GM18511 (cell line): ENCODE measurements at regions not wholly inside any gene's neighbourhood (a gene's known extent, or its start where the extent isn't known, plus 50 kb on each side); places are given as distances from the start of the nearest gene placed in this dataset.
"Not testable (repeated sequence)": the region's sequence is repeated elsewhere in the genome, so short reads cannot be mapped to it uniquely, and the experiment has no call there.

Source experiments
- ATAC-seq: cut with Tn5 transposase; IDR thresholded peaks from one replicate; pipeline ENCODE4 v1.9.1; 2021; ENCODE audit warnings: mild to moderate bottlenecking, moderate library complexity; ENCODE audit not compliant: unreplicated experiment

DNA sequence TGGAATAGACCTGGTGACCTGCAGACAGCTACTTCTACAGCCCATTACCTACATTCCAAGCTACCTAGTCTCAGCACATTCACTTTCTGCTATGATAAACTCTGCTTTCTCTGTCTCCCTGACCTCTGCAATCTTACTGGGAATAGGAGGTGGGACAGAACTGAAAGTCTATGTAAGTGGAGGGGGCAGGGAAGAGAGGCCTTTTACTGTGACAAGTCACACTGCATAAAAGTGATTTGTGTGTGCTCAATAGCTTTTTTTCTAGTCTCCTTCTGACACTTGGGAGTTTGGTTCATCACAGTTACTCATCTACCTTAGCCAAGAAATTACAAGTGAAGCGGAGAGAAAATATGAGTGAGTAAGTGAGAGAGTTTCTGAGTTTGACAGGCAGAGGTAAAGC is 322.4 kb downstream of the OLFM4 start:
- ATAC-seq, result no peak

DNA sequence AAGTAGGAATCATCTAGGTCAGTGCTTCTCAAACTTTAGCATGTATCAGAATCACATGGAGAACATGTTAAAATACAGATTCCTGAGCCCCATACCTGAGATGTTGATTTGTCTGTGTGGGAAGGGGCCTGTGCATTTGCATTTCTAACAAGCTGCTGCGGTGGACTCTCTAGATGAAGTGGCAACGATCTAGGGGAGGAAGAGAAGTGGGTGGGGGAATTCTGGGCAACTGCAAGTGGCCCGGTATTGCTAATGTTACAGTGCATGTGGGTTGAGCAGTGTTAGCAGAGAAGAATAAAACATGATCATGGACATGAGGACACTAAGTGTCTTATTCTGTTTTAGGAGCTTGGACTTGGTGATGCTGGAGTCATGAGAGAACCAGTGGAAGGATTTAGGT is 329.0 kb downstream of the OLFM4 start:
- ATAC-seq, result no peak

DNA sequence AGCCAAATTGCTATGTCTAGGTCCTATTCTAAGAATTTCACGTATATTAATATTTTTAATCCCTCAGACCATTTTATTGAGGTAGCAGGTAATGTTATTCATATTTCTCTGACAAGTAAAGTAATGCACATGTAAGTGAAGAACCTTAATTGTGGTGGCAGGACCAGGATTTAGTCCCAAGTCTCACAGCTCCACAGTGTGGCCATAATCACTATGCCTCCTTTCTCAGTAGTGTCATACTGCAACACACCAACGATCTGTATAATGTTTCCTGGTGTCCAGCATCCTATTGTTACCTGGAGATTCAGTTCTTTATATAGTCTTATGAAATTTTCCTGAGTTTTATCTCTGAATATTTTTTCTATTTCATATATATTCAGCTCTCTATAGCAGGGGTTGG is 340.3 kb downstream of the OLFM4 start:
- ATAC-seq, result no peak

DNA sequence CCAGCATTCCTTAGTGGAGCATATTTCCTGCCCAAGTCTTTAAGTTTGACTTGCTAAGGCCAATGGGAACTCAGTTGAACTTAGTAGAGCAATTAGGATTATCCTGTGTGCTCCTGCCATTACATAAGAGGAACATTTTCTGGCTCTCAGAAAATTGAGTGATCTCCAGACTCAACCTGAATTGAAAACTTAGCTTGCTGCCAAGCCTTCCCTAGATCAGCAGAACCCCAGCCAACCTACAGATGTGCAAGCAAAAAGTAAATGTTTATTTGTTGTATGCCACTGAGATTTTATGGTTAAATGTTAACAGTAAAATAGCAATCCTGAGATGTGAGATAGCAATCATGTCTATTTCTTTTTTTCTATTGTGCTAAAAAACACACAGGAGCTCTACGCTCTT is 350.9 kb downstream of the OLFM4 start:
- ATAC-seq, result no peak

DNA sequence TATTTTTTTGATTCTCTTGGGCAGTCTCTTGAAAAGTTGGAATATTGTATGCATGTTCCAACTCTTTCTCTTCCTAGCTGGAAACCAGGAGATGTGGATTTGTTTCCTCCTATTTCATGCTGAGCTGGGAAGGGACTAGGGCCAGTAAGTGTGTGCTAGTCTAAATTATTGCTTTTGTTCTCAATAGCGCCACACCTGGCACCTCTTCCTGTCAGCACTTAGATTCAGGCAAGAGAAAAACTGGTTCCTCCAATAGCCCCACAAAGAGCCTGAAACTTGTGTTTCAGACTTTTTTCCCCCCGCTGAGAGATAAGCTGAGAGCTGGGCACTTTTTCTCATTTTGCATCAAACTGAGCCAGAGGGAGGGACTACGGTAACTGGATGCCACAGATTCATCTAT is 353.4 kb downstream of the OLFM4 start:
- no peak for ATAC-seq

DNA sequence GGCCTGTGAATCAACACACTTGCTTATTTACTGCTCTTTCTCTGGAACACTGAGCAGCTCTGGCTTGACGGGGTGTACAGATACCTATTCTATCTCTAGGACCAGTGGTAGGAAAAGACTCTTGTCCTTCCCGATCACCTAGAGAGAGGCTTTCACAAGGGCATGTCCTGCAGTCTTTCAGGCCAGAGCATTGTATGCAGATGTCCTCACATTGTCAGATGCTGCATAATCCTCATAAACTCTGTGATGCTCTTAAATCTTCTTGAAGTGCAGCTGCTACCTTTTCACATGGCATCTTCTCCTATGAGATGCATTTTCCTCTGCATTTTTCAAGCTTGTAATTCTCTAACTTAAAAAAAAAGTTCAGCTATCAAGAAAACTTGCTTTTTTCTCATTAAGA is 369.4 kb downstream of the OLFM4 start:
- no peak for ATAC-seq

DNA sequence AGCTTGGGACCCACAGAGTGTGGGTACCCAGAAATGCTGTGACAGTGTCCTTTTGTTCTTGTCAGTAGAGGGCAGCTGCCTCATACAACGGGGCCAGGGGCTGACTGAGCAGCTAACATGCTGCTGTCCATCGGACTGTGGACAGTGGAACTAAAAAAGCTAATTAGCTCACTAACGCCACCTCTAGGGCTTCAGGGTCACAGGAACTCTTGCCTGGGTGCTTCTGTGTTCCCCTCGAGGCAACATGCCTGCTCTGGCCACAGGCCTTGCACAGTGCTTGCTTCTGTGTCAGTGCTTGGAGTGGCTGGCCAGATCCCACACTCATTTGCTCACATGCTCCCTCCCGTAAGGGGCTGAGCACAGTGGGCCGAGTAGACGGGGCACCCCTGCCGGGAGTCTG is 377.0 kb downstream of the OLFM4 start:
- no peak for ATAC-seq

DNA sequence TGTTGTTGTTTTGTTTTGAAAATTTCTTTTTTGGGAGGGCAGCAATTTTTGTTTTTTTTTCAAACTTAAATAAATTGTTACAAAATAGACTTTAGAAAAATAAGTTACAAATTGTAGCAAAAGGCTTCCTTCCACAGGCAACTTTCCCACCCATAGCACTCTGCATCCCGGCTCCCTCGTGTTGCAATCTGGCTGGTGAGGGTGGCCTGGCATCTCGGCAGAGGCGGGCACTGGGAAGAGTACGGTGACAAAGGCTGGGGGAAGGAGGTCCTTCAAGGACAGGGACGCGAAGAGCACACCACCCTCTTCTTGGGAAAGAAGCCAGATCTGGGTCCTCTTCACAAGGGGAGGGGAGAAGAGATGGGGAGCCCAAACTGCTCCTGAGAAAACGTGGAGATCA is 379.7 kb downstream of the OLFM4 start:
- no peak for ATAC-seq

DNA sequence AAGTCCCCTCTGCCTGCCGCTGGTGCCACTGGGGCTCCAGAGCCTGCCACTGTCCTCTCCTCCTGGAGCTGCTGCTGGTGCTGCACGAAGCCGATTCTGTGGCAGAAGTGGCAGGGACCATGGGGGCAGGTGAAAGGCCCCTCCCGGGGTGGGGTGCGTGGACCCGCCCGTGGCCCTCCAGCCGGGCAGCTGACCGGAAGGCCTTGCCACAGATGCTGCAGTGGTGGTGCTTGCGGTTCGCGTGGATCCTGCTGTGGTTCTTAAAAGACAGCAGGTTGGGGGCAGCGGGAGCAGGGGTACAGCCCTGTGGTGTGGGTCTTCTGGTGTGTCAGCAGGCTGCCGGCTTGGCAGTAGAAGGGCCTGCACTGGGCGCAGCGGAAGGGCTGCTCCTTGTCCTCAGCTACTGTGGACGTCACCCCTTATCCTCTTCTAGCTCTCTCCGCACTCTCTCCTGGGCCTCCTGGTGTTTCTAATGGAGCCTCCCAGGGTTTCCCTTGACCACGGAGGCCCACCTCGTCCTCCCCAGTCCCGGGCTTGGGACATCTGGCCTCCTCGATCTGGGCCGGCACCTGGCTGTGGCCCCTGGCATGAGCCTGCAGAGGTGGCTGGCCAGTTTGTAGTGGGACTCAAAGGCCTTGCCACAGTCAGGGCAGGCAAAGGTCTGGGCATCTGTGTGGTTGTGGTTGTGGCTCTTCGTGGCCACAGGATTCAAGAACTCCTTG is 380.4 kb downstream of the OLFM4 start:
- ATAC-seq, result no peak

DNA sequence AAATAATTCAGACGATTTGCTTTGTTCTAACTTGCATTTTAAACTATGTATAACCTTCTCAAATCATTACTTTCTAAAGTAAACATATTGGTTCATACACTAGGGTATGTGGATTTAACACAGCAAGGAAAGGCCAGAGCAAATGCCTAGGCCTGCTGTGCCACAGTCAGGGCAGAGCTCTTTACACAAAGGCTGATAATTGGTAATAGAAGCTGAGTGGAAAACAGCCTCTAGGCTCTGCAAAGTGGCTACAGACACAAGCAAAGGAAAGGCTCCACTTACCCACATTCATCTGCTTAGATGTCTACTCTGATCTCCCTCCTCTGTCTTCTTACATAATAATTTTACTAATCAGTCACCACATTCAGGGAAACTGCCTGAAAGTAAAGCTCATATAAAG is 382.9 kb downstream of the OLFM4 start:
- ATAC-seq, result no peak

DNA sequence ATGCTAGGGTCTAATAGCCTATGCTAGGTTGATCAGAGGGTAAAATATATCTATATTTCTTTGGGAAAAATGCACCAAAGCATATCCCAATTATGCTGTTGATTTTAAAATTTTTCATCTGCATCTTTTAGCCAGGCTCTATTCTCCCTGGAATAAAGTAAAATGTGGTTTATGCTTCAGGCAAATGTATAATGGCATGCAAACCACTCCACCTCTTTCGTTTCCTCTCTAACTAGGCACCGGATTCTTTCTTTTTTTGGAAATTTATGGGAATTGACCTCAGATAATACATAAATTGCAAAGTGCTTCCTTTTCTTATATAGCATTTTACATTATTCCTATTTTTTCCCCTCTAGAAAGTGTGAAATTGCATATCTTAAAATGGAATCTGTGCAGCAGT is 386.5 kb downstream of the OLFM4 start:
- ATAC-seq, result no peak

DNA sequence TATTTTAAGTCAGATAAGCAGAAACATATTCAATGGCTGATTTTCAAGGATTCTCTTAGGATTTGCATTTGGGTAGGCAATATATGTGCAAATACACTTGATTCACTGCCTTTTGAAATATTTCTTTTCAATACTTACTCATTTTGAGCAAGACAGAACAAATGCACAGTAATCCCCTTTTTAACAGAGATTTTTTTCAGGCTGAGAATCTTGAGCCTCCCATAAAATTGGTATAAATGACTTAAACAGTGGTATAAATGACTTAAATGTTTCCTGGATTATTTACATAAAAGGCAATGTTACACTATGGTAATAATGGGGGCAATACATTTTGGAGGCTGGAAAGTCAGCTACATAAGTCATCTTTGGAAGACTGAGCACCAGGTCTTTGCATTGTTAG is 389.0 kb downstream of the OLFM4 start:
- ATAC-seq, result no peak

DNA sequence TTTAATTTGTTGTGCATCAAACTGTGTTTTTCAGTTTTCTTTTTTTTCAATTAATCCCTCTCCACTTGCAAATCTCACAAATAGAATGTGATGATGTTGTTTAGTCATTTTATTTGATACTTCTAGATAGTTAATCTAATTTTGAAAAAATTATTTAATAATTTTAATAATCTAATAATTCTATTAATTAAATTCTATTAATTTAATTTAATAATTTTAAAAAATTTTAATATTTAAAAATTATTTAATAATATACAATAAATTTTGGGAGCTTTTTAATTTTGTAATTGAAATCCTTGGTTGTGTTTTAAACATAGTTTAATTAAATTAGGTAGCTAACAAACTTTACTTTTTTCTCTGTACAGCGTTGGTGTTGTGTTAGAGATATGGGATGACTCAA is 393.8 kb downstream of the OLFM4 start:
- ATAC-seq, result no peak

DNA sequence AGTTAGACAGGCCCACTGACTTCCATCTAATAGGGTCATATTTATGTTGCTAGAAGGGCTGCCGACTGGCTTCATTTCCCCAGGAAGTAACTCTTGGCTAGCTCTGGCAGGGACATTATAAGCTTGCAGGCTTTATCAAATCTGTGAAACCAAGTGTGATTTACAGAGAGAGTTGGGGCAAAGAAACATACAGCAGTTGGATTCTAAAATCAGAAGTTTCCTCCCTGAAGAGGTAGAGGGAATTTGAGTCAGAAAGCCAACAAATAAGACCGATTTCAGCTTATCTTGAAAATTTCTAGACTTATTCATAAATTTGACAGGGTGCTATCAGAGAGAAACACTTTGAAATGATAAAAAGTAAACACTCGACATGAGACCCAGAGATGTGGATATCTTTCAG is 407.8 kb downstream of the OLFM4 start:
- ATAC-seq, result no peak

DNA sequence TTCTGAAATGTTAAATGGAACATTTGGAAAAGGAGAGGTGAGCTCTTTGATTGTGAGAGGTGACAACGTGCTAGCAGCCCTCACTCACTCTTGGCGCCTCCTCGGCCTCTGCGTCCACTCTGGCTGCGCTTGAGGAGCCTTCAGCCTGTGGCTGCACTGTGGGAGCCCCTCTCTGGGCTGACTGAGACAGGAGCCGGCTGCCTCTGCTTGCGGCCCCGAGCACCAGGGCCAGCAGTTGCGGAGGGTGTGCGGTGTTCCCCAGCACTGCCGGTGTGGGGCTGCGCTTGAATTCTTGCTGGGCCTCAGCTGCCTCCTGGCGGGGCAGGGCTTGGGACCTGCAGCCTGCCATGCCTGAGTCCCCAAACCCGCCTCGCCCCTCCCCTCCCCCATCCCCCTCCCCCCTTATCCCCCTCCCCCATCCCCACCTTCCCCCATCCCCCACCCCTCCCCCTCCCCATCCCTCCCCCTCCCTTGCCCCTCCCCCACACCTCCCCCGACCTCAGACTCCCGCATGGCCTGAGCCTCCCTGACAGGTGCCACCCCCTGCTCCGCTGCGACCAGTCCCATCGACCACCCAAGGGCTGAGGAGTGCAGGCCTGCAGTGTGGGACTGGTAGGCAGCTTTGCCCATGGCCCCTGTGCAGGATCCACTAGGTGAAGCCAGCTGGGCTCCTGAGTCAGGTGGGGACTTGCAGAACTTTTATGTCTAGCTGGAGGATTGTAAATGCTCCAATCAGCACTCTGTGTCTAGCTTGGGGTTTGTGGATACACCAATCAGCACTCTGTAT is 411.0 kb downstream of the OLFM4 start:
- ATAC-seq, result no peak

DNA sequence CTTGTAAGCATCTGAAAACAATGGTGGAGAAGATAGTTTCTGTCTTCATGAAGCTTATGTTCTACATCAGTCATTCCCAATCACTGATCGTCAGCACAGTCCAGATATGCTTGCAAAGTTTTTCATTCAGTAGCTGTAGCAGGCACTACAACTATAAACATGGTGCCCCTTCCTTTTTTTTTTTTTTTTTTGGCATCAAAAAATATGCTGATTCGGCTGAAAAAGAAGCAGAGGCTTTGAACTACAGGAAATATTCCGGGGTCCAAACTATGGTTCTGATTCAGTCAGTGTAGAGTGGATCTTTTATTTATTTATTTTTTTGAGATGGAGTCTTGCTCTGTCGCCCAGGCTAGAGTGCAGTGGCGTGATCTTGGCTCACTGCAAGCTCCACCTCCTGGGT is 414.4 kb downstream of the OLFM4 start:
- no peak for ATAC-seq

DNA sequence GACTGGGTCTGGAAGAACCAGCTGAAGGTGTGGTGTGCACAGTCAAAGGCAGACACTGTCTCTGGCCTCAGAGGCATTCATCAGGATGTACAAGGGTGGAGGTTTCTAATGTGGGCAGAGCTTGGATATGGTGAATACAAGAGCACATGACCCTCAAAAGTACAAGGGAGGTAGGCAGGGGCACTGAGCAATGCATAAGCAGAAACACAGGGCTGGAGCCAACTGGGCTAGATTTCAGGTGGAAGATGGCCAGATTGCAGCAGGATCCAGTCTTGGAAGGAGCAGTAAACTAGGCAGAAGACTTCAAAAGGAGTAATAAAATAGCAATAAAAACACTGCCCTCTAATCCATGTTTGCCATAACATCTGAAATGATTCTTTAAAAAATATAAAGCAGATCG is 417.1 kb downstream of the OLFM4 start:
- no peak for ATAC-seq

DNA sequence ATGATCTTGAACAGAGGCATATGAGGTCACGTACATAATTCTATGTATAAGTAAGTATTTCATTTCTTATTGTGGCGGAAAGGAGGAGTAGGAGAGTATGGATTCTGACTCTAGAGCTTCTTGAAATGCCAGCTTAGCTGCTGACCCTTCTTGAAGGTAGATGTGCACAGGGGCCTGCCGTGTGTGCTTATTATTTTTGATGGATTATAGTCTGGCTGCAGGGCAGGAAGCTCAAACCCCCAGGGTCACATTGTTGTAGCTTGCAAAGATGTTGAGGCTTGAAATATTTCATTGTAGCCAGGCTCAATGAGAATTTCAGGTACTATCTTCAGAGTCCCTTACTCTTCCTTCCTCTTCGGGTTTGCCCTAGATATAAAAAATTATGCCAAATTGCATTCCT is 418.8 kb downstream of the OLFM4 start:
- ATAC-seq, result no peak

DNA sequence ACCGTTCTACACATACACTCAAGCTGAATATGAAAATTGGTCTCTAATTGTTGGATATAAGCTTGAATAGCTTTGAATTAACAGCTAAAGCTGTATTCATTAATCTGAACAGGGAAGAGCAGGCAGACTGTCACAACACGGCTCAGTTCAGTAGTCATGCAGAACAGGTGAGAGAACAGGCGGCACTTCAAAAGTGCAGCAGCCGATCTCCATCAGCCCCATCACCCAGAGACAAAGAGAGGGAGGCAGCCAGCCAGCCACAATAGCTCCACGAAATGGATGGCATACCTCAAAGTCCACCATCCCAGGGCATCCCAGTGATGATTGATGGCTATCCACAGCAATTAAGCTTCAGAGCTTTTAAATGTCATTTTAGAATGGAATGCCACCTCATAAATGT is 419.2 kb downstream of the OLFM4 start:
- no peak for ATAC-seq

DNA sequence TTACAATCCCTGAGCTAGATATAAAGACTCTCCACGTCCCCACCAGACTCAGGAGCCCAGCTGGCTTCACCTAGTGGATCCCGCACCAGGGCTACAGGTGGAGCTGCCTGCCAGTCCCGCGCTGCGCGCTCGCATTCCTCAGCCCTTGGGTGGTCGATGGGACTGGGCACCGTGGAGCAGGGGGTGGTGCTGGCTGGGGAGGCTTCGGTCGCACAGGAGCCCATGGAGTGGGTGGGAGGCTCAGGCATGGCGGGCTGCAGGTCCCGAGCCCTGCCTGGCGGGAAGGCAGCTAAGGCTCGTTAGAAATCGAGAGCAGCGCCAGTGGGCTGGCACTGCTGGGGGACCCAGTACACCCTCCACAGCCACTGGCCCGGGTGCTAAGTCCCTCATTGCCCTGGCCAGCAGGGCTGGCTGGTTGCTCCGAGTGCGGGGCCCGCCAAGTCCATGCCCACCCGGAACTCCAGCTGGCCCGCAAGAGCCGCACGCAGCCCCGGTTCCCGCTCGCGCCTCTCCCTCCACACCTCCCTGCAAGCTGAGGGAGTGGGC is 423.7 kb downstream of the OLFM4 start:
- ATAC-seq, result not testable (repeated sequence)

DNA sequence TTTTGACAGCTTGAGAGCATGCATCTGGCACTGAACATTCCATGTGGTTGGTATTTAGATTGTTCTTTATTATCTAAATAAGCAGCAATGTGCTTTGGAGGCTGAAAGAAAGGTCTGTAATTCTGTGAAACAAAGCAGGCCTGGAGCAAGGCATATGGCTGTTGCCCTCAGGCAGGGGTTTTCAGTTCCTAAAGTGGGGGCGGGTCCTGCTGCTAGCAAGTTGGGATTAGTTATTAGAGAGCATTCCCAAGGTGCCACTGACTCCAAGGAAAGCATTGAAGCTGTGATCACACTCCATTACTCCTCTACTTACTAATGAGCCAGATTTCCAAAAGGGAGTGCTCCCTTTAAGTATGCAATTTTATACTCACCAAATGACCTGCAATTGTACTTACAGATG is 432.2 kb downstream of the OLFM4 start:
- no peak for ATAC-seq

DNA sequence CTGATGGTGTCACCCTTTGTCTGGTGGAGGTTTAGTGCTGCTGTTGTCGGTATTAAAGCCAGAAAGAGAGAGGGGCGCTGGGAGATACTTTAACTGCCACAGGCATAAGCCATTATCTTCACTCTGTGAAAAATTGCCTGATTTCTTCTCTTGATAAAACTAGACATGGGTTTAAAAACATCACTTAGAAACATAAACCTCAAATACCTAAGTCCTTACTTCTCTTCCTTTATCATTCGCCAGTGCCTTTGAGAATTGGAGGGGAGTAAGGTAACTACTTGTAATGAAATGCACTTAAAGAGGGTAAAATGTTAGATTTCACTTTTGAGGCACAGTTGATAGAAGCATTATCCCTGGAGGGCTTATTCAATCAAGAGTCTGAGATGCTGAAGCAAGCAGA is 434.5 kb downstream of the OLFM4 start:
- ATAC-seq, result no peak
